Heart right ventricle (tissue), 16 donors: ENCODE measurements at regions not wholly inside any gene's neighbourhood (a gene's known extent, or its start where the extent isn't known, plus 50 kb on each side); places are given as distances from the start of the nearest gene placed in this dataset.

ENCODE experiments used
- ATAC-seq, 8 donors: fragments of 200-7000 bp; cut with Tn5 transposase; one replicate each; pipeline ENCODE4 v1.9.1; 2020; ENCODE audit warnings: mild to moderate bottlenecking in 8 of 8, moderate library complexity in 8 of 8, moderate number of reproducible peaks in 1 of 8
- DNase-seq, 2 donors: peaks; one replicate each; pipeline ENCODE4 v3.0.0-alpha.2; 2020
- H3K27ac ChIP-seq, 10 donors: fragments of 200-600 bp; sonication (generic) in 2 of 10; one replicate each; pipeline versions ENCODE4 v1.5.0 to v1.8.0; 2020 to 2022; ENCODE audit warnings: mild to moderate bottlenecking in 3 of 10
- H3K27me3 ChIP-seq, 7 donors: fragments of 200-600 bp; one replicate each; pipeline ENCODE4 v1.8.0; 2021 to 2022; ENCODE audit warnings: mild to moderate bottlenecking in 2 of 7
- H3K36me3 ChIP-seq, 9 donors: fragments of 200-600 bp; sonication (generic) in 1 of 9; one replicate each; pipeline versions ENCODE4 v1.5.0 to v1.8.0; 2020 to 2022; ENCODE audit warnings: mild to moderate bottlenecking in 2 of 9
- H3K4me1 ChIP-seq, 9 donors: fragments of 200-600 bp; sonication (generic) in 1 of 9; one replicate each; pipeline versions ENCODE4 v1.5.0 to v1.8.0; 2020 to 2022; ENCODE audit warnings: mild to moderate bottlenecking in 4 of 9
- H3K4me3 ChIP-seq, 10 donors: fragments of 200-600 bp; sonication (generic) in 2 of 10; one replicate each; pipeline versions ENCODE4 v1.5.0 to v1.8.0; 2020 to 2022; ENCODE audit warnings: mild to moderate bottlenecking in 7 of 10, moderate library complexity in 2 of 10
- H3K9me3 ChIP-seq, 11 donors: fragments of 200-600 bp in 10 of 11; sonication (generic) in 2 of 11; one replicate each; pipeline versions ENCODE4 v1.5.0 to v1.8.0; 2013 to 2022; ENCODE audit warnings: mild to moderate bottlenecking in 2 of 11, control low read depth in 1 of 11, moderate library complexity in 1 of 11
- CTCF ChIP-seq, 9 donors: fragments of 200-600 bp; sonication (generic) in 2 of 9; IDR thresholded peaks; one replicate each; pipeline versions ENCODE4 v1.5.0 to v1.8.0; 2021 to 2022; ENCODE audit warnings: antibody characterized with exemption in 9 of 9, mild to moderate bottlenecking in 5 of 9, moderate library complexity in 1 of 9
- WGBS, 2 donors: extraction: QIAGEN DNeasy Blood & Tissue Kit; methylation state at CpG; one replicate each; pipeline ENCODE4 v1.1.7; 2013; ENCODE audit warnings: inconsistent platforms in 1 of 2; 5-methylcytosine and 5-hydroxymethylcytosine counted together
- intact Hi-C, 10 donors: fragments of 100-400 bp; cut with DNase I; formaldehyde crosslinking; loops; one replicate each; pipeline versions ENCODE4 v1.11.1 to v1.14.2; 2022
- donor health status: Arrhythmogenic right ventricular cardiomyopathy.
- donor health status: ischemic (EF 13 %, LVEDD 7.1; RV severe dilation, severe dysfunction).
- donor health status: healthy with polysubstance abuse.
- donor health status: DM: no; HTN: yes; CAD: no.
- donor health status: DM: no; HTN: no; CAD: no.
- donor health status: ischemic (EF 25% LVEDD 6.9; RV normal size, moderate dysfunction).
- donor health status: ischemic (EF 25% LVEDD 5.7; RV mildly dilated, moderate dysfunction).
- donor health status: healthy.
- donor health status: DM: yes; HTN: yes; CAD: no.
- donor health status: Ischemic cardiomyopathy.
- donor health status: ischemic (EF 35%, LVEDD 5.7; RV mildly dilated, moderate dysfunction).
- donor health status: nonischemic (EF 11% LVEDD 7.7; RV severe dilation, severe dysfunction).
- donor health status: DM: yes; HTN: yes; CAD: no.
- donor health status: PGD.
- donor health status: ischemic (EF 29% LVEDD 5.4; RV normal size, mild dysfunction).
- donor health status: nonischemic (EF 23%, LVEDD 6.1; RV moderate dilation, normal function).

- DNase-seq: no peak
- no peak for TF ChIP-seq CTCF (IDR thresholded peaks at IDR 0.05)
These were observed 85.2 kb downstream of the HRH4 start for GRCh38 chr18:24545651-24546050.

GRCh38 chr18:24546307-24546706 lies 85.9 kb downstream of the HRH4 start:
- WGBS, 2 donors: 88 to 92% methylated on average over 4 of the region's 4 CpGs
- Histone ChIP-seq H3K36me3 (no peaks in the 10 kb centered on the region), H3K4me1 (no peaks in the 10 kb centered on the region), H3K27me3 (peaks cover 0 to 9% (median 0%) of the 10 kb centered on the region in 7 donors), H3K27ac (no peak overlapping the region), H3K9me3 (no peaks in the 10 kb centered on the region), H3K4me3 (no peak overlapping the region)
- no peak for ATAC-seq
- no peak for DNase-seq
- intact Hi-C loops: no loop called here
- TF ChIP-seq CTCF (IDR thresholded peaks at IDR 0.05): no peak

More at GRCh38 chr18:24545651-24546050, 85.2 kb downstream of the HRH4 start:
- Histone ChIP-seq H3K4me3 (no peak overlapping the region), H3K27me3 (peaks cover 0 to 9% (median 0%) of the 10 kb centered on the region in 7 donors), H3K4me1 (no peaks in the 10 kb centered on the region), H3K36me3 (no peaks in the 10 kb centered on the region), H3K9me3 (no peaks in the 10 kb centered on the region), H3K27ac (no peak overlapping the region)
- intact Hi-C loops: no loop called here
- ATAC-seq: no peak
- 79 to 84% methylated on average over 2 of the region's 2 CpGs for WGBS, 2 donors

- no peak for DNase-seq
- TF ChIP-seq CTCF (IDR thresholded peaks at IDR 0.05): no peak
- intact Hi-C loops: no loop called here
These were observed 88.1 kb downstream of the HRH4 start for GRCh38 chr18:24548583-24548982.

GRCh38 chr18:24552218-24552617 lies 91.8 kb downstream of the HRH4 start:
- Histone ChIP-seq H3K27ac (no peak overlapping the region), H3K4me3 (no peak overlapping the region), H3K36me3 (no peaks in the 10 kb centered on the region), H3K4me1 (no peaks in the 10 kb centered on the region), H3K9me3 (peaks cover 0 to 4% (median 0%) of the 10 kb centered on the region in 11 donors), H3K27me3 (peaks cover 0 to 9% (median 0%) of the 10 kb centered on the region in 7 donors)
- intact Hi-C loops: no loop called here
- DNase-seq (no peak), ATAC-seq (no peak)
- no peak for TF ChIP-seq CTCF (IDR thresholded peaks at IDR 0.05)
- 48 to 57% methylated on average over 4 of the region's 4 CpGs for WGBS, 2 donors

More at GRCh38 chr18:24548583-24548982, 88.1 kb downstream of the HRH4 start:
- ATAC-seq: no peak
- Histone ChIP-seq H3K27ac (no peak overlapping the region), H3K4me3 (no peak overlapping the region), H3K36me3 (no peaks in the 10 kb centered on the region), H3K27me3 (peaks cover 0 to 4% (median 0%) of the 10 kb centered on the region in 7 donors), H3K9me3 (no peaks in the 10 kb centered on the region), H3K4me1 (no peaks in the 10 kb centered on the region)
- 94 to 95% methylated on average over 4 of the region's 4 CpGs for WGBS, 2 donors
